HG03025 (cell line): ENCODE measurements at regions not wholly inside any gene's neighbourhood (a gene's known extent, or its start where the extent isn't known, plus 50 kb on each side); places are given as distances from the start of the nearest gene placed in this dataset.
A peak's percentile ranks its signal among the peaks of the same experiment; 100 is the strongest.
"Not testable (repeated sequence)": the region's sequence is repeated elsewhere in the genome, so short reads cannot be mapped to it uniquely, and the experiment has no call there.

Experiments used
- ATAC-seq: cut with Tn5 transposase; IDR thresholded peaks from one replicate; pipeline ENCODE4 v1.9.1; 2021; ENCODE audit warnings: mild to moderate bottlenecking, moderate library complexity; ENCODE audit not compliant: unreplicated experiment, low FRiP score

GRCh38 chr6:119449331-119450156 lies 100.0 kb upstream of the MAN1A1 start:
- ATAC-seq: no peak

GRCh38 chr6:119447921-119448320 lies 98.4 kb upstream of the MAN1A1 start:
- no peak for ATAC-seq

DNA sequence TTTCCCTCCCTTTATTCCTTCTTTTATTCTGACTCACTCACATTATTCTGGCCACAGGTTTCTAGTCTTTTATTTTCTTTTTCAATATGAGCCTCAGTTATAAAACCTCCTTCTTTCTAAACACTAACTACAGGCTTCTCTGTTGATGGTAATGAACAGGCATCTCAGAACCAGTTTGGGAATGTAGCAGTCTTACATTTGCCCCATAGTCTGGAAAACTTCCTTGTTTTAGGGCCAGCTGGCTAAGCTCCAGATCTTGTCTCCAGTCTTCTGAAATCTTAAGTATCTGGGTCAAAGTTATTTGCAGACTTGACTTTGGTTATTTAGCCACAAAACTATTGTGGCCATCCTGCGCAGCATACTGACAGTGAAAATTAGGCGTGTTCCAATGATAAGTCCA lies 97.0 kb upstream of the MAN1A1 start:
- no peak for ATAC-seq

- no peak for ATAC-seq
These were observed 96.6 kb upstream of the MAN1A1 start for GRCh38 chr6:119446115-119446554.

DNA sequence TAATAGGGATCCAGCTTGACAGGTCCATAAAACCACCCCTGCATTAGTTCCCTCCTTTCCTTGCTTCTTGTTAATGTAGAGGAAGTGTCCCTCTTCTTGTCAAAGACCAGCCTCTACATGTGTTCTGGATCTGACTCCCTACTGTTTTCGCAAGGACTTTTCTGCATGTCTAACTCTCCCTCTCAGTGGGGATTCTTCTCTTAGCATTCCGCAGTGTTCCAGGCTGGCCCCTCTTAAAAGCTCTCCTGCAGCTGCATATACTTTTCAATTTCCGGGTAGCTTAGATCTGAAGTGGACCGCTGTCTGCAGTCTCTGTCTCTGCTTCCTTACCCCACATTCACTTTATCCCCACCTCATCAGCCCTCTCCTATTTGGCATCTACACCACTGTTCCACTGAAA lies 96.1 kb upstream of the MAN1A1 start:
- no peak for ATAC-seq

DNA sequence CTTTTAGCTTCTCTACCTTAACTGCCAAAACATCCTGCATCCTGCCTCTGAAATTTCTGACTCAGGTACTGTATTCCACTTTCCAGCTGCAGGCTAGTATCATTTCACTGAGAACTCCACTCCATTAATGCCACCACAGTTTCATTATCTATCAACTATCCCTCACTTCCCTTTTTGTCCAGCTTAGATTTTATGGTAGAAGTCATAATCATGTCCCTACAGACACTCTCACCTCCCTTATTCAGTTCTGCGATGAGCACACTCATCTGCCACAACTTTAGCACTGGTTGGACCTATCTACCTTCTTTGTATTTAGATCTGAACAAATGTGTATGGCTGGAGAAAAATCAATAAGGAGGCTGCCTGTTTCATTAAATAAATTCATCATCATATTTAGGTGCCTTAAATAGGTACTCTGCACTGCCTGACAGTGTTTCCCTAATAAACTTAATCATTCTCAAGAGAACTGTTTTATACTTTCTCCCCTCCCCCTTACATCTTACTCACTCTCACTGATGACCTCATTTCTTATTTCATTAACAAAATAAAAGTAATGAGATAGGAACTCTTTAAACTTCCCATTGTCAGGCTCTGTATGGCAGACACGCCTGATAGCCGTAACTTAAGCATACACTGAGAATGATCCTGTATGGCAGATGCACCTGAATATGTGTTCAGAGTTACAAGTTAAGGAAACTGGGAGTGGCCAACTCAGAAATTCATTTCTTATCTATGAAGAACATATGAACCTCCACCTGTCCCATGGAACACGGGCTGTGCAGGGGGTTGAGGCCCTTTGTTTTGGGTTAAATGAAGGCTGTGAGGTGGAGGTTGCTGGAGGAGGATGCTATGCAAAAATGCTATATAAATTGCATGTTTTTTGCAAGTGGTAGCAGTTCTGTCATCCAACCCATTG lies 95.3 kb upstream of the MAN1A1 start:
- ATAC-seq: peak; percentile 42

DNA sequence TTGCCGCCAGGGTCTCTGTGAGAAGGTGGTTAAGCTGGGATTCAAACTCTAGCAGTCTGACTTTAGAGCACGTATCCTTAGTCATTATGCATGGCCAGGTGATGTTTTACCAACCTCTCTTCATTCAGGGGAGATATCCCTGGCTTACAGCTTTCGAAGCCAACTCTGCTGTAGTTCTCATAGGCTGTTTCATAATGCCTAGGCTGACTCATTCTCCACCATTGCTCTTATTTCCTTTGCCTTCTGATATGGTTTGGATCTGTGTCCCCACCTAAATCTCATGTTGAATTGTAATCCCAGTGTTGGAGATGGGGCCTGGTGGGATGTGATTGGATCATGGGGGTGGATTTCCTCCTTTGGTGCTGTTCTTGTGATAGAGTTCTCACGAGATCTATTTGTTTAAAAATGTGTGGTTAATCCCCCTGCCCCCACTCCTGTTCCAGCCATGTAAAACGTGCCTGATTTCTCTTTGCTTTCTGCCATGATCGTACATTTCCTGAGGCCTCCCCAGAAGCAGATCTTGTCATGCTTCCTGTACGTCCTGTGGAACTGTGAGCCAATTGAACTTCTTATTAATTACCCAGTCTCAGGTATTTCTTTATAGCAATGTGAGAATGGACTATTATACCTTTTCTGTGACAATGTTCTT lies 94.6 kb upstream of the MAN1A1 start:
- ATAC-seq: no peak

- ATAC-seq: peak; percentile 56
These were observed 93.2 kb upstream of the MAN1A1 start for GRCh38 chr6:119442776-119443184.

GRCh38 chr6:119440953-119441352 lies 91.4 kb upstream of the MAN1A1 start:
- ATAC-seq: no peak

- no peak for ATAC-seq
These were observed 87.0 kb upstream of the MAN1A1 start for GRCh38 chr6:119436583-119436982.

DNA sequence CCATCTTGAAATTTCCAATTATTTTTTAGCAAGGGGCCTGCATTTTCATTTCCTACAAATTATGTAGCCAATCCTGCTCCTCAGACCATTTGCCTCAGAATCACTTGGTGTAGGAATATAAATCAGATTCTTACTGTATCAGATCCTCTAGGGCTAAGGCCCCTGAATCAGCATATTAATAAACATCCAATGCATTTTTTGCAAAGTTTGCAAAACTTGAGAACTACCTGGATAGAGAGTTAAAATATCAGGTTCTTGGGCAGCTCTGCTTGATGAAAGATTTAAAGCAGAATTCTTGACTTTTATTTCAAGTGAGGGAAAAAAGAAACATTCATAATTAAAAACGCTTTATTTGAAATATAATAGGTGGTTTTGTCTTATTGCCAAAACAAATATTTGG lies 82.2 kb upstream of the MAN1A1 start:
- ATAC-seq: no peak

DNA sequence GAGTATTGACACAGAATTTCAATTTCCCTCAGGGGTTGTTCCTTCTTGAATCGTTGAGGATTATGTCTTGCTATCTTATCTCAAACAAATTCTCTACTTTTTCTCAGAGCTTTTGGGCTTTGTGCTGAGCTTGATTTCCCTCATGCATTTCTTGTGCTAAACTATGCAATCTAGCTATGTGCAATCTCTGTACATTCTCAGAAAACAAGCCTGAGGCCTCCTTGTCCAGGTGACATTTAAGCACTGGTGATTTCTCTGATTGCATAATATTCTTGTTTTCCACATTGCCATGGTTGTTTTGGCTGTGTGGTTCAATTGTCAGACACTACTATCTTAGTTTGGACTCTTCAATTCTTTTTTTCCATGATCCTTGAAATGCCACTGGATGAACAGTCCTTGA lies 81.2 kb upstream of the MAN1A1 start:
- no peak for ATAC-seq

- ATAC-seq: no peak
These were observed 79.1 kb upstream of the MAN1A1 start for GRCh38 chr6:119428633-119429032.

- ATAC-seq: no peak
These were observed 77.1 kb upstream of the MAN1A1 start for GRCh38 chr6:119426619-119427018.

- ATAC-seq: no peak
These were observed 74.4 kb upstream of the MAN1A1 start for GRCh38 chr6:119423996-119424395.

DNA sequence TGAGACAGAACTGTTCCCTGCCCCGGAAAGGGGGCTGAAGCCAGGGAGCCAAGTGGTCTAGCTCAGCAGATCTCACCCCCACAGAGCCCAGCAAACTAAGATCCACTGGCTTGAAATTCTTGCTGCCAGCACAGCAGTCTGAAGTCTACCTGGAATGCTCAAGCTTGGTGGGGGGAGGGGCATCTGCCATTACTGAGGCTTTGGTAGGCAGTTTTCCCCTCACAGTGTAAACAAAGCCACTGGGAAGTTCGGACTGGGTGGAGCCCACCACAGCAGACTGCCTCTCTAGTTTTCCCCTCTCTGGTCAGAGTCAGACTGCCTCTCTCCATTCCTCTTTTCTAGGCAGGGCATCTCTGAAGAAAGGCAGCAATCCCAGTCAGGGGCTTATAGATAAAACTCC lies 68.5 kb upstream of the MAN1A1 start:
- not testable (repeated sequence) for ATAC-seq

GRCh38 chr6:119407156-119407555 lies 57.6 kb upstream of the MAN1A1 start:
- no peak for ATAC-seq

GRCh38 chr6:119405114-119405513 lies 55.6 kb upstream of the MAN1A1 start:
- not testable (repeated sequence) for ATAC-seq
